Spinal cord (tissue), 9 donors: ENCODE measurements at regions not wholly inside any gene's neighbourhood (a gene's known extent, or its start where the extent isn't known, plus 50 kb on each side); places are given as distances from the start of the nearest gene placed in this dataset.

Experiments
- DNase-seq, 6 donors: peaks; one replicate each; pipeline versions ENCODE4 v3.0.0 to v3.0.0-alpha.2; 2013 to 2015; ENCODE audit warnings: low spot score in 6 of 6, low read depth in 4 of 6
- H3K27ac ChIP-seq: one replicate; pipeline ENCODE4 v1.5.1; 2013; ENCODE audit warnings: low read depth, low read length, control low read depth
- H3K27me3 ChIP-seq: one replicate; pipeline ENCODE4 v1.6.1; 2013; ENCODE audit warnings: low read length; ENCODE audit not compliant: control insufficient read depth, insufficient read depth
- H3K36me3 ChIP-seq: one replicate; pipeline ENCODE4 v1.6.1; 2013; ENCODE audit warnings: low read length; ENCODE audit not compliant: control insufficient read depth, insufficient read depth
- H3K4me1 ChIP-seq: one replicate; pipeline ENCODE4 v1.6.1; 2013; ENCODE audit warnings: low read length; ENCODE audit not compliant: control insufficient read depth, insufficient read depth
- H3K4me3 ChIP-seq: one replicate; pipeline ENCODE4 v1.5.1; 2013; ENCODE audit warnings: low read depth, low read length, control low read depth
- H3K9me3 ChIP-seq: one replicate; pipeline ENCODE4 v1.6.1; 2013; ENCODE audit warnings: low read length; ENCODE audit not compliant: control insufficient read depth, insufficient read depth
- WGBS: methylation state at CpG from one replicate; pipeline ENCODE4 v1.1.5; 2013; ENCODE audit warnings: missing lambda C conversion rate; ENCODE audit not compliant: insufficient coverage; 5-methylcytosine and 5-hydroxymethylcytosine counted together
- donor health status: healthy.

- Histone ChIP-seq H3K4me1 (peaks cover 2% of the 10 kb centered on the region), H3K9me3 (no peaks in the 10 kb centered on the region), H3K36me3 (no peaks in the 10 kb centered on the region), H3K27ac (no peak overlapping the region), H3K27me3 (no peaks in the 10 kb centered on the region), H3K4me3 (no peak overlapping the region)
- no peak for DNase-seq
- WGBS: 83% methylated on average over 6 of the region's 7 CpGs
These were observed 279.7 kb upstream of the MSX2 start for GRCh38 chr5:174444479-174445188.

GRCh38 chr5:174446446-174446845, 277.9 kb upstream of the MSX2 start:
- Histone ChIP-seq H3K27me3 (no peaks in the 10 kb centered on the region), H3K9me3 (no peaks in the 10 kb centered on the region), H3K4me1 (peaks cover 2% of the 10 kb centered on the region), H3K27ac (no peak overlapping the region), H3K4me3 (no peak overlapping the region), H3K36me3 (no peaks in the 10 kb centered on the region)
- WGBS: 50% methylated on average over 1 of the region's 6 CpGs
- DNase-seq: no peak

GRCh38 chr5:174446988-174447387, 277.4 kb upstream of the MSX2 start:
- no peak overlapping the region for H3K4me3 ChIP-seq

GRCh38 chr5:174448041-174448440, 276.3 kb upstream of the MSX2 start:
- Histone ChIP-seq H3K4me1 (peaks cover 2% of the 10 kb centered on the region), H3K27me3 (no peaks in the 10 kb centered on the region), H3K9me3 (no peaks in the 10 kb centered on the region), H3K36me3 (no peaks in the 10 kb centered on the region), H3K4me3 (no peak overlapping the region), H3K27ac (no peak overlapping the region)
- WGBS: 88% methylated on average over 4 of the region's 4 CpGs
- DNase-seq: no peak

More at GRCh38 chr5:174446988-174447387, 277.4 kb upstream of the MSX2 start:
- peak in 1 of 6 donors; percentile 36 for DNase-seq
- Histone ChIP-seq H3K4me1 (peaks cover 2% of the 10 kb centered on the region), H3K27ac (no peak overlapping the region), H3K36me3 (no peaks in the 10 kb centered on the region), H3K9me3 (no peaks in the 10 kb centered on the region), H3K27me3 (no peaks in the 10 kb centered on the region)
- 89% methylated on average over 5 of the region's 10 CpGs for WGBS

- H3K9me3 ChIP-seq: no peaks in the 10 kb centered on the region
- H3K4me1 ChIP-seq: peaks cover 2% of the 10 kb centered on the region
- H3K4me3 ChIP-seq: no peak overlapping the region
- no peaks in the 10 kb centered on the region for H3K36me3 ChIP-seq
- no peaks in the 10 kb centered on the region for H3K27me3 ChIP-seq
- no peak overlapping the region for H3K27ac ChIP-seq
- no peak for DNase-seq
These were observed 275.7 kb upstream of the MSX2 start for GRCh38 chr5:174448662-174449061.

GRCh38 chr5:174453690-174454089, 270.7 kb upstream of the MSX2 start:
- Histone ChIP-seq H3K9me3 (no peaks in the 10 kb centered on the region), H3K4me1 (no peaks in the 10 kb centered on the region), H3K4me3 (no peak overlapping the region), H3K36me3 (no peaks in the 10 kb centered on the region), H3K27me3 (no peaks in the 10 kb centered on the region), H3K27ac (no peak overlapping the region)
- no CpG with 5 or more reads among the region's 2 CpGs for WGBS
- DNase-seq: no peak

GRCh38 chr5:174454464-174454863, 269.9 kb upstream of the MSX2 start:
- Histone ChIP-seq H3K4me1 (no peaks in the 10 kb centered on the region), H3K36me3 (no peaks in the 10 kb centered on the region), H3K27ac (no peak overlapping the region), H3K4me3 (no peak overlapping the region), H3K9me3 (no peaks in the 10 kb centered on the region), H3K27me3 (no peaks in the 10 kb centered on the region)
- 94% methylated on average over 6 of the region's 6 CpGs for WGBS
- DNase-seq: no peak

- H3K27me3 ChIP-seq: no peaks in the 10 kb centered on the region
- DNase-seq: no peak
- no peaks in the 10 kb centered on the region for H3K9me3 ChIP-seq
- H3K4me3 ChIP-seq: no peak overlapping the region
- H3K27ac ChIP-seq: no peak overlapping the region
- 100% methylated on average over 2 of the region's 3 CpGs for WGBS
- no peaks in the 10 kb centered on the region for H3K36me3 ChIP-seq
- no peaks in the 10 kb centered on the region for H3K4me1 ChIP-seq
These were observed 269.5 kb upstream of the MSX2 start for GRCh38 chr5:174454890-174455289.

GRCh38 chr5:174455301-174455700, 269.1 kb upstream of the MSX2 start:
- no peaks in the 10 kb centered on the region for H3K36me3 ChIP-seq
- H3K27me3 ChIP-seq: no peaks in the 10 kb centered on the region
- no peak for DNase-seq
- no peak overlapping the region for H3K27ac ChIP-seq
- H3K9me3 ChIP-seq: no peaks in the 10 kb centered on the region
- H3K4me1 ChIP-seq: no peaks in the 10 kb centered on the region
- H3K4me3 ChIP-seq: no peak overlapping the region
- WGBS: 93% methylated on average over 2 of the region's 4 CpGs

GRCh38 chr5:174457141-174457678, 267.2 kb upstream of the MSX2 start:
- Histone ChIP-seq H3K4me3 (no peak overlapping the region), H3K27me3 (no peaks in the 10 kb centered on the region), H3K9me3 (no peaks in the 10 kb centered on the region), H3K4me1 (no peaks in the 10 kb centered on the region), H3K36me3 (no peaks in the 10 kb centered on the region), H3K27ac (no peak overlapping the region)
- 54% methylated on average over 4 of the region's 5 CpGs for WGBS
- no peak for DNase-seq
